ENCODE measurements at regions not wholly inside any gene's neighbourhood (a gene's known extent, or its start where the extent isn't known, plus 50 kb on each side); places are given as distances from the start of the nearest gene placed in this dataset.

- Histone ChIP-seq H3K27me3 (ENCODE audit: control insufficient read depth in 2 of 2, insufficient read depth in 2 of 2, low read length in 2 of 2) (no peaks in the 10 kb centered on the region), H3K27ac (ENCODE audit: low read depth in 1 of 2, low read length in 2 of 2) (no peak overlapping the region), H3K4me3 (replicated peaks in 1 of 3; ENCODE audit: low read depth in 2 of 3, low read length in 3 of 3) (no peak overlapping the region), H2AFZ (ENCODE audit: insufficient read depth, low read depth, low read length, poor library complexity, severe bottlenecking) (no peak overlapping the region), H3K4me2 (replicated peaks; ENCODE audit: extremely low read depth, low read length, poor library complexity, severe bottlenecking) (no peak overlapping the region), H4K20me1 (ENCODE audit: insufficient read depth, low read length) (no peaks in the 10 kb centered on the region), H3K79me2 (ENCODE audit: insufficient read depth, low read length) (no peaks in the 10 kb centered on the region), H3K9ac (ENCODE audit: insufficient read depth, low read length, poor library complexity, severe bottlenecking) (no peak overlapping the region), H3K9me3 (replicated peaks in 1 of 2; ENCODE audit: control insufficient read depth in 1 of 2, insufficient read depth in 1 of 2, low read length in 2 of 2) (peaks cover 4 to 6% of the 10 kb centered on the region in 2 donors), H3K36me3 (replicated peaks in 1 of 2; ENCODE audit: control insufficient read depth in 1 of 2, insufficient read depth in 2 of 2, low read length in 2 of 2) (no peaks in the 10 kb centered on the region), H3K4me1 (ENCODE audit: control insufficient read depth in 1 of 2, insufficient read depth in 2 of 2, low read length in 2 of 2) (no peaks in the 10 kb centered on the region)
- H3K36me3 Mint-ChIP-seq = no peaks in the 10 kb centered on the region
- intact Hi-C loops (cut with micrococcal nuclease) = no loop called here
- DNase-seq = no peak
- H3K4me1 Mint-ChIP-seq = no peaks in the 10 kb centered on the region
- no CpG with 5 or more reads among the region's 2 CpGs for WGBS (ENCODE audit: insufficient coverage)
- H3K9me3 Mint-ChIP-seq = peaks cover 1 to 10% (median 2%) of the 10 kb centered on the region in 7 donors
- H3K27me3 Mint-ChIP-seq (ENCODE audit: low read depth in 3 of 3) = peaks cover 0 to 2% (median 0%) of the 10 kb centered on the region in 3 donors
- TF ChIP-seq, protein P1, sequence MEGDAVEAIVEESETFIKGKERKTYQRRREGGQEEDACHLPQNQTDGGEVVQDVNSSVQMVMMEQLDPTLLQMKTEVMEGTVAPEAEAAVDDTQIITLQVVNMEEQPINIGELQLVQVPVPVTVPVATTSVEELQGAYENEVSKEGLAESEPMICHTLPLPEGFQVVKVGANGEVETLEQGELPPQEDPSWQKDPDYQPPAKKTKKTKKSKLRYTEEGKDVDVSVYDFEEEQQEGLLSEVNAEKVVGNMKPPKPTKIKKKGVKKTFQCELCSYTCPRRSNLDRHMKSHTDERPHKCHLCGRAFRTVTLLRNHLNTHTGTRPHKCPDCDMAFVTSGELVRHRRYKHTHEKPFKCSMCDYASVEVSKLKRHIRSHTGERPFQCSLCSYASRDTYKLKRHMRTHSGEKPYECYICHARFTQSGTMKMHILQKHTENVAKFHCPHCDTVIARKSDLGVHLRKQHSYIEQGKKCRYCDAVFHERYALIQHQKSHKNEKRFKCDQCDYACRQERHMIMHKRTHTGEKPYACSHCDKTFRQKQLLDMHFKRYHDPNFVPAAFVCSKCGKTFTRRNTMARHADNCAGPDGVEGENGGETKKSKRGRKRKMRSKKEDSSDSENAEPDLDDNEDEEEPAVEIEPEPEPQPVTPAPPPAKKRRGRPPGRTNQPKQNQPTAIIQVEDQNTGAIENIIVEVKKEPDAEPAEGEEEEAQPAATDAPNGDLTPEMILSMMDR (IDR thresholded peaks at IDR 0.05) = no peak
- H3K4me3 Mint-ChIP-seq = no peak overlapping the region
- H3K27ac Mint-ChIP-seq = no peak overlapping the region
These were observed 390.1 kb downstream of the NXPH1 start for GRCh38 chr7:8823486-8823885.

- H2AFZ ChIP-seq (ENCODE audit: insufficient read depth, low read depth, low read length, poor library complexity, severe bottlenecking) = no peak overlapping the region
- TF ChIP-seq, protein P1 (IDR thresholded peaks at IDR 0.05) = no peak
- peaks cover 0 to 1% of the 10 kb centered on the region in 2 donors for H3K9me3 ChIP-seq (replicated peaks in 1 of 2; ENCODE audit: control insufficient read depth in 1 of 2, insufficient read depth in 1 of 2, low read length in 2 of 2)
- WGBS (ENCODE audit: insufficient coverage) = no CpG with 5 or more reads among the region's 1 CpG
- H3K4me2 ChIP-seq (replicated peaks; ENCODE audit: extremely low read depth, low read length, poor library complexity, severe bottlenecking) = no peak overlapping the region
- no peak overlapping the region for H3K27ac Mint-ChIP-seq
- intact Hi-C loops (cut with micrococcal nuclease) = no loop called here
- H3K4me1 ChIP-seq (ENCODE audit: control insufficient read depth in 1 of 2, insufficient read depth in 2 of 2, low read length in 2 of 2) = no peaks in the 10 kb centered on the region
- no peak overlapping the region for H3K4me3 Mint-ChIP-seq
- DNase-seq = no peak
- H3K27ac ChIP-seq (ENCODE audit: low read depth in 1 of 2, low read length in 2 of 2) = no peak overlapping the region
- no peaks in the 10 kb centered on the region for H3K36me3 ChIP-seq (replicated peaks in 1 of 2; ENCODE audit: control insufficient read depth in 1 of 2, insufficient read depth in 2 of 2, low read length in 2 of 2)
- H3K27me3 Mint-ChIP-seq (ENCODE audit: low read depth in 3 of 3) = peaks cover 0 to 2% (median 0%) of the 10 kb centered on the region in 3 donors
- H3K36me3 Mint-ChIP-seq = no peaks in the 10 kb centered on the region
- H3K9me3 Mint-ChIP-seq = peaks cover 0 to 3% (median 2%) of the 10 kb centered on the region in 7 donors
- H3K4me1 Mint-ChIP-seq = no peaks in the 10 kb centered on the region
- no peak overlapping the region for H3K9ac ChIP-seq (ENCODE audit: insufficient read depth, low read length, poor library complexity, severe bottlenecking)
- no peaks in the 10 kb centered on the region for H4K20me1 ChIP-seq (ENCODE audit: insufficient read depth, low read length)
- H3K79me2 ChIP-seq (ENCODE audit: insufficient read depth, low read length) = no peaks in the 10 kb centered on the region
- H3K4me3 ChIP-seq (replicated peaks in 1 of 3; ENCODE audit: low read depth in 2 of 3, low read length in 3 of 3) = no peak overlapping the region
- H3K27me3 ChIP-seq (ENCODE audit: control insufficient read depth in 2 of 2, insufficient read depth in 2 of 2, low read length in 2 of 2) = no peaks in the 10 kb centered on the region
These were observed 393.9 kb downstream of the NXPH1 start for GRCh38 chr7:8827329-8827728.
